ENCODE measurements at regions not wholly inside any gene's neighbourhood (a gene's known extent, or its start where the extent isn't known, plus 50 kb on each side); places are given as distances from the start of the nearest gene placed in this dataset.
"Not testable (repeated sequence)": the region's sequence is repeated elsewhere in the genome, so short reads cannot be mapped to it uniquely, and the experiment has no call there.

- CTCF ChIA-PET = not testable (repeated sequence)
Observed at GRCh38 chr9:97222393-97222792, 85.1 kb upstream of the CCDC180 start.

GRCh38 chr9:97221478-97222355 is 85.7 kb upstream of the CCDC180 start:
- H3K4me3 ChIP-seq (ENCODE audit: low read length) = peak overlapping the region; percentile 50; the same call in 1 of the 2 replicates
- CTCF ChIA-PET = not testable (repeated sequence)

More at GRCh38 chr9:97222393-97222792, 85.1 kb upstream of the CCDC180 start:
- H3K27ac ChIP-seq (ENCODE audit: low read length); H2AFZ ChIP-seq (ENCODE audit: low read length); H3K27me3 ChIP-seq (ENCODE audit: low read length); BruUV-seq (replicated peaks); H3K9me3 ChIP-seq (ENCODE audit: low read length); DNase-seq; H3F3A ChIP-seq (ENCODE audit: low read length, unreplicated experiment); intact Hi-C loops (cut with micrococcal nuclease); H4K20me1 ChIP-seq (ENCODE audit: low read length); H3K9me2 ChIP-seq (replicated peaks; ENCODE audit: low read length); H3K4me1 ChIP-seq (ENCODE audit: insufficient read depth, low read length); H3K9ac ChIP-seq (ENCODE audit: low read length); POLR2A ChIA-PET (ENCODE audit: unreplicated experiment); ATAC-seq; H3K36me3 ChIP-seq (ENCODE audit: low read depth, low read length); H3K79me2 ChIP-seq (ENCODE audit: low read length): not testable (repeated sequence)
- H3K4me3 ChIP-seq (ENCODE audit: low read length) = peak overlapping the region; percentile 50; the same call in 1 of the 2 replicates
- peak overlapping the region; percentile 67; the same call in 1 of the 2 replicates for H3K4me2 ChIP-seq (ENCODE audit: low read length)

GRCh38 chr9:97220894-97221477 is 86.5 kb upstream of the CCDC180 start:
- DNase-seq (no peak), ATAC-seq (no peak)
- no TSS peak for BruUV-seq (replicated peaks)
- H4K20me1 ChIP-seq (ENCODE audit: low read length) = no peaks in the 10 kb centered on the region
- H3K36me3 ChIP-seq (ENCODE audit: low read depth, low read length) = no peaks in the 10 kb centered on the region
- H3K9ac ChIP-seq (ENCODE audit: low read length) = no peak overlapping the region
- H3F3A ChIP-seq (ENCODE audit: low read length, unreplicated experiment) = no peaks in the 10 kb centered on the region
- H3K9me3 ChIP-seq (ENCODE audit: low read length) = no peaks in the 10 kb centered on the region
- POLR2A ChIA-PET (ENCODE audit: unreplicated experiment) = no interaction called here
- no peak overlapping the region for H2AFZ ChIP-seq (ENCODE audit: low read length)
- peak overlapping the region; percentile 67 for H3K4me2 ChIP-seq (ENCODE audit: low read length)
- no peaks in the 10 kb centered on the region for H3K9me2 ChIP-seq (replicated peaks; ENCODE audit: low read length)
- intact Hi-C loops (cut with micrococcal nuclease) = no loop called here
- TF ChIP-seq EZH2phosphoT487 (IDR thresholded peaks at IDR 0.05; ENCODE audit: borderline replicate concordance, low read length) (no peak), EZH2 (IDR thresholded peaks at IDR 0.05; ENCODE audit: low read length, unreplicated experiment) (no peak), CTCF (conservative IDR thresholded peaks at IDR 0.05; ENCODE audit: low read depth, low read length) (no peak)
- peak overlapping the region; percentile 50; the same call in 1 of the 2 replicates for H3K4me3 ChIP-seq (ENCODE audit: low read length)
- H3K27me3 ChIP-seq (ENCODE audit: low read length) = peaks cover 7% of the 10 kb centered on the region; the same call in 1 of the 2 replicates
- no peaks in the 10 kb centered on the region for H3K79me2 ChIP-seq (ENCODE audit: low read length)
- CTCF ChIA-PET = no interaction called here
- no peaks in the 10 kb centered on the region for H3K4me1 ChIP-seq (ENCODE audit: insufficient read depth, low read length)
- H3K27ac ChIP-seq (ENCODE audit: low read length) = no peak overlapping the region

More at GRCh38 chr9:97221478-97222355, 85.7 kb upstream of the CCDC180 start:
- H3K79me2 ChIP-seq (ENCODE audit: low read length); BruUV-seq (replicated peaks); H3K9me3 ChIP-seq (ENCODE audit: low read length); H3K27ac ChIP-seq (ENCODE audit: low read length); H3K9ac ChIP-seq (ENCODE audit: low read length); H3K36me3 ChIP-seq (ENCODE audit: low read depth, low read length); H3K27me3 ChIP-seq (ENCODE audit: low read length); H4K20me1 ChIP-seq (ENCODE audit: low read length); H3K4me1 ChIP-seq (ENCODE audit: insufficient read depth, low read length); POLR2A ChIA-PET (ENCODE audit: unreplicated experiment); intact Hi-C loops (cut with micrococcal nuclease); H3F3A ChIP-seq (ENCODE audit: low read length, unreplicated experiment); H2AFZ ChIP-seq (ENCODE audit: low read length); H3K9me2 ChIP-seq (replicated peaks; ENCODE audit: low read length): not testable (repeated sequence)
- peak overlapping the region; percentile 67 for H3K4me2 ChIP-seq (ENCODE audit: low read length)
- ATAC-seq (peak; percentile 90), DNase-seq (peak; percentile 46)

- H4K20me1 ChIP-seq (ENCODE audit: low read length); DNase-seq; CTCF ChIA-PET; H3K4me3 ChIP-seq (ENCODE audit: low read length); H3K27ac ChIP-seq (ENCODE audit: low read length); H3K9me3 ChIP-seq (ENCODE audit: low read length); BruUV-seq (replicated peaks); H3K79me2 ChIP-seq (ENCODE audit: low read length); ATAC-seq; H3K4me1 ChIP-seq (ENCODE audit: insufficient read depth, low read length); H3K9me2 ChIP-seq (replicated peaks; ENCODE audit: low read length); H3K36me3 ChIP-seq (ENCODE audit: low read depth, low read length); POLR2A ChIA-PET (ENCODE audit: unreplicated experiment); H2AFZ ChIP-seq (ENCODE audit: low read length); H3K9ac ChIP-seq (ENCODE audit: low read length); H3K27me3 ChIP-seq (ENCODE audit: low read length); intact Hi-C loops (cut with micrococcal nuclease); H3F3A ChIP-seq (ENCODE audit: low read length, unreplicated experiment); H3K4me2 ChIP-seq (ENCODE audit: low read length): not testable (repeated sequence)
Observed at GRCh38 chr9:97220396-97220795, 87.1 kb upstream of the CCDC180 start.

- H3K79me2 ChIP-seq (ENCODE audit: low read length); H3K9ac ChIP-seq (ENCODE audit: low read length); H3K27me3 ChIP-seq (ENCODE audit: low read length); H3K36me3 ChIP-seq (ENCODE audit: low read depth, low read length); H3K9me3 ChIP-seq (ENCODE audit: low read length); POLR2A ChIA-PET (ENCODE audit: unreplicated experiment); H3K27ac ChIP-seq (ENCODE audit: low read length); intact Hi-C loops (cut with micrococcal nuclease); ATAC-seq; H3K4me2 ChIP-seq (ENCODE audit: low read length); BruUV-seq (replicated peaks); H4K20me1 ChIP-seq (ENCODE audit: low read length); DNase-seq; H2AFZ ChIP-seq (ENCODE audit: low read length); H3K4me3 ChIP-seq (ENCODE audit: low read length); H3K9me2 ChIP-seq (replicated peaks; ENCODE audit: low read length); CTCF ChIA-PET; H3K4me1 ChIP-seq (ENCODE audit: insufficient read depth, low read length); H3F3A ChIP-seq (ENCODE audit: low read length, unreplicated experiment): not testable (repeated sequence)
Observed at GRCh38 chr9:97219443-97220140, 87.9 kb upstream of the CCDC180 start.
